CD4-positive, alpha-beta T cell treated with Interleukin-15 for 1 hour (primary cell): ENCODE measurements at regions not wholly inside any gene's neighbourhood (a gene's known extent, or its start where the extent isn't known, plus 50 kb on each side); places are given as distances from the start of the nearest gene placed in this dataset.

Source experiments
- DNase-seq: peaks from one replicate; pipeline ENCODE4 v3.0.0-alpha.2; 2020

DNA sequence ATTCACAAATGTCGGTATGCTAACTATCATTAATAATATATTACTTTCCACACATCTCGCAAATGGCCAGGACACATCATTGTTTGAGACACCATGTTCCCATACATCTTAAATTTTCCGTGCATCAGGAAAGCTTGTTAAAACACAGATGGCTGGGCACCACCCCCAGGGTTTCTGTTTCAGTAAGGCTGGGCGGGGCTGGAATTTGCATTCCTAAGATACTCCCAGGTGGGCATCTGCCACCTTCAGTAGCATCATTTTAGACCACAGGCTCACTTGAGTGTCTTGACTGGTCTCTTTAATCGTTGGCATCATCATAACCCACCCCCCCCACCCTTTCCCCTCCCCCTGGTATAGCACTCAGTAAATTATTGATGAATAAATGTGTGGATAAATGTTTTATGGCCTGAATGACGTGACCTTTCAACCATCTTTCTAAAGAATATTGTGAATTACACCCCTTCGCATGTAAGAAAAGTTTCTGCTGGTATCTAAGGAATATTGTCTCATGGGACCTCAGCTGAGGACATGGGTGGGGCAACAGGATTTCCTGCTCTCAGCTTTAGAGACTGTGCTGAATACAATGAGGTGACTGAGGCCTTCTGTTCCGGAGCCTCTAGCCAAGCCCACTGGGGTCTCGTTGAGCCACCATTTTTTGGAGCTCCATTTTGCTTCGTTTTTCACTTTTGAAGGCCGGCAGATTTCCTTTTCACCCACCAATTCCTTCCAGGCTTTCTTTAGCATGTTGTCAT is 124.1 kb upstream of the NEDD9 start:
- no peak for DNase-seq

DNA sequence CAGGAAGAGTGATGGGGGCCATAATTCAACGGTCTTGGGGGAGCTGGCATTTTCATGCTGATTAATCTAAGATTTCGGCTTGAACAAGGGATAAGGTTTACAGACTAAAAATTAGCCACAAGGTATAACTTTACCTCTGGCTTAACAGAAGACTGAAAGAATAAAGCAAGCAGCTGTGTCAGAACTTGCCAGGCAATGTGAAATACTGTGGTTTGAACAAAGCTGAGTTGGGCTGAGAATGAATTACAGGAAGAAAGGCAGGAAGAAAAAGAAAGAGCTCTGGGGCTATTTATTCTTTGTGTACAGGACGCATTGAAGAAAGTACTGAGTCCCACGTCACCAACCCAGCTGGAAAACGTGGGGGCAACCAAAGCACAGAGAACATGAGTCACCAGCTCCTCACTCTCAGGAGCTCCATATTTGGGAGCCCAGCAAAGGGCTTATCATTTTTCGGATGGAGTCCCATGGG is 121.5 kb upstream of the NEDD9 start:
- peak; percentile 50 for DNase-seq

DNA sequence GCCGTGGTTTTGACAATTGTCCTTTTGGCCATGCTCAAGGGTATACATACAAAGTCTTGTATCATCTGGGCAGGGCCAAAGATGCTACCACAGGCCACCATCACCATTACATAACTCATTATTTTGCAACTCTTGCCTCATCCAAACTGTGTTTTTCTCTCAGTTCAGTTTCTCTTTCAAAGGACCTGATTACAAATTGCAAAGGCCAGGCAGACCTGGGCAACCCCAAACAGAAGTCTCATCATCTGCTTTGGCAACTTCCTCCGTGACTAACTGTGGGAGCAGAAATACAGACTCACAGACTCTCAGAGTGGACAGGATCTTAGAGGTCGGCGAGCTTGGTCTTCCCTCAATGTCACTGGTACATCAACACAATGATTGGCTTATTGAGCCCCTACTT is 117.8 kb upstream of the NEDD9 start:
- DNase-seq = peak; percentile 80

DNA sequence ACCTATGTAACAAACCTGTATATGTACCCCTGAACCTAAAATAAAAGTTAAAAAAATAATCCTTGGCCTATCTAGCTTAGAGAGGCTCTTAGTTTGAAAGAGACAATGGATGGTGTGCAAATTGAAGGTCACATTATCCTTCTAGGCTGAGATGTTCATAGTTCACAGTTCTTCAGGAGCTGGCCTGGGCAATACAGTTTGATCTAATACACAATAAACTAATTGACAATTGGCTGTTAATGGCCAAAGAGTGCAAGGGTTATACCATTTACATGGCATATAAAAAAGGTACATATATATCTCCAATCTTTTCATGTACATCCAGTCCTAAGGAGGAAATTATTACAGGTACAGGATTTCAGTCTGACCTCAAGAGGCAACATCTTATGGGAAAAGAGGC is 117.4 kb upstream of the NEDD9 start:
- no peak for DNase-seq

DNA sequence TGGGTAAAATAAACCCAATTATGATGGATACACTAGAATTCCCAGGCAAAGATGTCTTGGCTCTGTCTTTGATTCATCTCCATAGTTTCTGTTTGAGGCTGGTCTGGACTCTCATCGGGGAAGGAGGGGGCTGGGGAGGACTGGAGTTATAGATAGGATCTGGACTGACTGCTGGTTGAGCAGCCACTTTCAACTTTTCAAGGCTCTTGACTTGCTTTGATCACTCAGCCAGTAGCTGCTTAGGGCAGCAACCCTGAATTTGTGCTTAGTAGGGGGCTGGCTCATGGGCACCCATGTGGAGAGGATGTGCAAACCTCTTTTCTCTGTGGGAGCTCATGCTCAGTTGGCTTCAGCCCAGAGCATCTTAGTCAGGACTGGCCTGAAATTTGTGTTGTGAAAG is 114.0 kb upstream of the NEDD9 start:
- no peak for DNase-seq

DNA sequence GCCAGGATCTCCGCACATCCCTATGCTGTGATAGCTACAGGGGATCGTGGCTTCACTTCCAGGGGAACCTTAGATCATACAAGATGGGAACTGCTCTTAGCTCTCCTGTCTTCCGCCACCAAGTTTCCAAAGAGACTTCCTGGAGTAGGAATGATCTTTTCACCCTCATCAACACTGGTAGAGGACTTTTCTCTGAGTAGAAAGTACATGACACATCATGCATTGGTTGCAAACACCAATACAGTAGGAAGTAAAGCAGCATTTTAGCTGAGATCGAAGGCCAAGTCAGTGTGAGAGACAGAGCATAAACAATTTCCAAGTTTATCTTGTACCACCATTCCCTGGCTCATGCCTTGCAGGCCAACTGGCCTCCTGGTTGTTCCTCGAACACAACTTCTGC is 113.1 kb upstream of the NEDD9 start:
- DNase-seq = no peak

DNA sequence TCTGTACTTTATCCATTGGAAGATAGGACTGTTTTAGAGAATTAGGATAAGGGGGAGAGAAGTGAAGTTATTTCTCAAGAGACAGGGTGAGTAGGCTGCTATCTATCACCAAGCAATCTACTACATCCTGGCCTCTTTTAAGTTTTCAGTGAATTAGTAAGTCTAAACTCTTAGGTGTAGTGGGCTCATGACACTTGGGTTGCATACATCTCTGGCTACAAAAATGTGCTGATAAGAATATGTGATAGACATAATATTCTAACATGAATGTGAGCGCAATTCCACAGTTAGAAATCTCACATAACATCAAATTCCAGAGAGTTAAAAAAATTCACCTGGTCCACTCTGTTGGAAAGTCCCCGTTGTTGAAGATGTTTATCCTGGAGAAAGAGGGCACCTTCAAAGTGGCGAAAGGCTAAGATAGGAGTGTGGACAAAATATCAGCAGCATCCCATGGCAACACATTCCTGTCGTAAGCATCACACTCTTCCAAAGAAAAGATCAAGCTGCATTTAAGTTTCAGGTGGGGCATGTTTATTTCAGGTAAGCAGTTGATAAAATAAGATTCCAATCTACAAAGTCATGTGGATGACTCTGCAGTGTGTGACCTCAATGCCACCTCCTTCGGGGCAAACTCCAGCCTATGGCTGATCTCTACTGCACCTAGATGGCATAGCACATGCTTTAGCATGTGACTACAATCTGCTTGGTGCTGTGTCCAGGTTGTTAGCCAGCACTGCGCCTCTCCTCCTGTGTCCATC is 111.7 kb upstream of the NEDD9 start:
- DNase-seq = no peak

DNA sequence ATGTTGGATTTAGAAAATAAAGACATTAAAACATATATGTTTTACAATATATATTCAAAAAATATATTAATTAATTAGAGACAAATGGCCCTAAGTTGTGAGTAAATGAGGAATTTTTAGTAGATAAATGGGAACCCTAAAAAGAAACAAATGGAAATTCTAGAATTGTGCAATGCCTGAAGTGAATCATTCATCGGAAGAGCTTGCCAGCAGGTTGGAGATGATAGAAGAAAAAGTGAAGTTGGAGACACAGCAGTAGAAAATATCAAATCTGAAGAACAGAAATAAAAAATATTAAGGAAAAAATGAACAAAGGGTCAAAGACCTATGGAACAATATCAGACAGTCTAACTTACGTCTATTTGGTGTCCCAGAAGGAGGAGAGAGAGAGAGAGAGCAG is 109.4 kb upstream of the NEDD9 start:
- no peak for DNase-seq

DNA sequence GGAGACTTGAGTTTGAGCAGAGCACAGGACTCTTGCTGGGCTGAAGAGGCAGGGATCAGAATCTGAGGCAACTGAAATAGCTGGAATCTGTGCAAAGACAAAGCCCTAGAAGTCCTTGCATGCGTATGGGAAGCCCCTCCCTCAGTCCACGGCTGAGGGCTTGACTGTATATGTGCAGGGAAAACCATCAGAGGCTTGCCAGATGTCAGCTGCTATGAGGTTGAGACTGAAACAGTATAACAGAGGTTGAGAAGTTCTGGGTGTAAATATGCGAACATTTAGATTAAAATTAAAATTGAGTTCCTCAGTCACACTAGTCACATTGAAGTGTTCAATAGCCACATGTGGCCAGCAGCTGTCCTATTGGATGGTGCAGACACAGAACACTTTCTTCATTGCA is 108.8 kb upstream of the NEDD9 start:
- no peak for DNase-seq

DNA sequence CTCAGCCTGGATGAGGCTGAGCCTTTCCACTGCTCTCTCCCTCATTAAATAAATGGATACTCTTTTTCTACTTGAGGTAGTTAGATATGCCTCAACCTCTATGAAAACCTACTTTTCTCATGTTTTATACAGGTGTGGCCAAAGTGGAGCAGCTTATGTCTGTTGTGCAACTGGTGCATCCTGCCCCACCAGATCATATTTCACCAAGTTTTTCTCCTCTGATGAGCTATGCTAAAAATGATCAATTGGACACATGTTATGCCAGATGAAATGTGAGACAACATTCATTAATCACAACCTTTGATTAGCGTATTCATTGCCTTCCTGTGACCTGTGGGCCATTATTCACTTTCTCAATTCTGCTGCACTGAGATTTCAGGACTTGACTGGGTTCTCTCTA is 106.9 kb upstream of the NEDD9 start:
- no peak for DNase-seq

DNA sequence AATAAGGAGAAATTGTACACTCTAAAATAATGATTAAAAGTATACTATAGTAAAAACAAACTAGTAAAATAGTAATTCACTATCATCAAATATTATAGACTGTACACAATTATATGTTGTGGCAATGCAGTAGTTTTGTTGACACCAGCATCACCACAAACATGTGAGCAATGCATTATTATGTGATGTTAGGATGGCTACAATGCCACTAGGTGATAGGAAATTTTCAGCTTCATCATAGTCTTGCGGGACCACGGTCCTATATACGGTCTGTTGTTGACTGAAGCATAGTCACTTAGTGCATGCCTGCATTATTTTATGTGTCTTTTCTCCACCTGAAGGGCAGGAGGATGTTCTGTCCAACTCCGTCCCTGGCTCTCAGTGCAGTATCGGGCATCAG is 104.8 kb upstream of the NEDD9 start:
- DNase-seq = no peak

DNA sequence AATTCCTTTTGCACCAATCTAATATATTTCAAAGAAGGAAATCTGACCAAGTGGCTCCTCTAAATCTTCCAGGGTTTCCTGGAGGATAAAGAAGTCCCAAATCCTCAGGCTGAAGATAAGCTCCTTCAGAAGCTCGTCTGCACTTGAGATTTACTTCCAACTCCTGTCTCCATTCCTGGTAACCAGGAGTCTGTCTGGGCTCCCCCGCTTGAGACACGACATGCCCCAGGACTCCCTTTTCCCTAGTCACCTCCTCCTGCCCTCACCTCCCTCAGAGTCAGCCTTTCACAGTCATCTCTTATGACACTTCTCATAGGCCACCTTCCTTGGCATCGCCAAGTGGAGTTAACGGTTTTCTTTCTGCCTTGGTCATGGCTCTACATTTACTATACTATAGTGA is 103.4 kb upstream of the NEDD9 start:
- DNase-seq = no peak

DNA sequence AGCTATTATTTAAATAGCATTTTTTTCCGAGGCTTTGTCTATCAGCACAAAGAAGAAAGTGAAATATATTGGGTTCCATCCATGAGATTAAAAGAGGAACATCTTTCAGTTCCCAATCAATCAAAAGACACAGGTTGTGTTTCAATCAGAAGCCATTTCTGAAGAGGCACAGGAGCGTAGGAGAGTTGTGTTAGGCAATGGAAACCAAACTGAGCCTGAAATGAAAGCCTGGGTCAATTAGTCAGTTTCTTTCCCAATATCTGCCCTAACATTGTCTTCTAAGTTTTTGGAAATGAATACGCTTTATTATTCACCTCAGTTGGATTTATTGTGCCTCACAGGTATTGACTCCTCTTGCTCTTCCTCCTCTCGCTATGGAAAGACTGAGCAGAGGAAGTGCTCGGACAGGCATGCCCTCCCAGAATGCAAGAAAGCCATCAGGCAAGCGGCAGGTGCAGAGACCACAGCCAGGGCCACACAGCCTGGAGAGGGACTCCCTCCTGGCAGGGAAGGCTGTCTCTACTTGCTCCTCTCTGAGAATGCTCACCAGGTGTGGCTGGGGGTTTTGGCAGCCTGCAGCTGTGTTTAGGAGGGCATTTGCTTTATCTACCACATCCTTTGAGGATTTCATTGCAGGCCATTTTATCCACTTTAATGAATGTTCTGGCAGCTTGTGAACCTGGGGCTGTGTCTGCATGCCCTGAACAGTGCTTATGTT is 100.8 kb upstream of the NEDD9 start:
- DNase-seq = no peak

DNA sequence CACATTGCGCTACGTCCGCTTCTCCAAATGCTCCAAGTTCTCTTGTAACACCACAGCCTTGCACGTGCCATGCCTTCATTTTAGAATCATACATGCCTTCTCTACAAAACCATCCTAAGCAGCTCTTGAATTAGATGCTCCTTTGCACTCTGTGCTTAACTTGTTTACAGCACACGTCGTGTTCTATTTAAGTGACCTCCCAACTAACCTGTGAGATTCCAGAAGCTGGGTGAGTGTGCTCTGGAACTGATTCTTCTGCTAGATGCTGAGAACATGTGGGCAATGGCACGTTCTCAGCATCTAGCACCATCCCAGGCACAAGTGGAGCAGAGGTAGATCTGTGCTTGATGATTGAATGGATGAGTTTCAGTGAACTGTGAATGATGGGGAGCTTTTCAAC is 100.0 kb upstream of the NEDD9 start:
- DNase-seq = no peak

DNA sequence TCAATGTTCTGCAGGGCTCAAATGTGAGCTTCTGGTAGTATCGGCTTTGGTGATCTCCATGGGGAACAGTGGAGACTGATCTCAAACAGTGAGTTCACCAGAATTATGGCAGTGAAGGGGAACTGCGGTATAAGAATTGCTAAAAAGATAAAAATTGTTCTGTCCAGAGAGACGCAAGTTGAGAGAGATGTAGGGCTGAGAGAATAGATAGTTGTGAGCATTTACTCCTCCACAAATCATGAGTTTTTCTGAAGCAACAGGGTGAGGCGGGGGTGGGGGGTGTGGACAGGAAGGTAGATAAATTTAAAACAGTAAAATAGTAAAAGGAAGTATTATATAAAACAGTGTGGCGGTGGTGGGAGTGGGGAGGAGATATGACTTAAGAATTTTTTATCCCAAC is 98.6 kb upstream of the NEDD9 start:
- DNase-seq = no peak

DNA sequence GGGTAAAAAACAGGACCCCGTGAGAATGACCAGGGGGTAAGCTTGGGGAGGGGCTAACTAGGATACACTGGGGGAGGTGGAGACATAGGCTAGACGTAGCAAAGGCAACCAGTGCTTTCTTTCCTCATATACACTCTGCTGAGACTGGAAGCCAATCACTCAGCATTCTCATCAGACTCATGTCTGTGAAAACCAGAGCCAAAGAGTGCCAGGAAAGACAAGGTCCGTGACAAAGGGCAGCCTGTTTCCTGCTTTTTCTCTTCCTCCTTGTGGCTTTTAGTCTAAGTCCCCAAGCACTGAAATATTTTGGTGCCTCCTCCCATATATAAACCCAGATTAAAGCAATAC is 97.9 kb upstream of the NEDD9 start:
- DNase-seq = peak; percentile 29

DNA sequence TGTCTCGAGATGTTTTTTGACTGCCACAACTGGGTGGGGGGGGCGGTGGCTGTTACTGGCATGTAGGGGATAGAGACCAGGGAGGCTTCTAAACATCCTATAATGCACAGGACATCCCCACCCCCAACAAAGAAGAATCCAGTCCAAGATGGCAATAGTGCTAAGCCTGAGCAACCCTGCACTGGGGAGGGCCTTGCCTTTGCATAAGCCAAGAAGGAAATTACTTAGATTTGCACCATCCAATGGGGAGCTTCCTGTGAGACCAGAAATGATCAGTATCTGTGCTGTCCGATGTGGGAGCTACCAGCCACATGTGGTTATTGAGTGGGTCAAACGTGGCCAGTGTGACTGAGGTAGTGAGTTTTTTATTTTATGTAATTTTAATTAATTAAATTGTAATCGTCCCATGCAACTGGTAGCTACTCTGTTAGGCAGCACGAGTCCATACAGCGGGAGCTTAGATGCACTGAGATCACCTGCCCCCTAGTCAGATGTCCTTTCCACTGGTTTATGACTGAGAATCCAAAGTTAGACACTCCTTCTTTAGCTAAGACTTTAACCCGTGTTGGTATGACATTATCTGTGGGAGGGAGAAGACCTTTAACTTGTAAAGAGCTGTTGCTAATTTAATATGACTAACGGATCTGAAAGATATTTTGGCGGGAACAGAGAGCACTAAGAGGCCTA is 97.4 kb upstream of the NEDD9 start:
- DNase-seq = no peak

DNA sequence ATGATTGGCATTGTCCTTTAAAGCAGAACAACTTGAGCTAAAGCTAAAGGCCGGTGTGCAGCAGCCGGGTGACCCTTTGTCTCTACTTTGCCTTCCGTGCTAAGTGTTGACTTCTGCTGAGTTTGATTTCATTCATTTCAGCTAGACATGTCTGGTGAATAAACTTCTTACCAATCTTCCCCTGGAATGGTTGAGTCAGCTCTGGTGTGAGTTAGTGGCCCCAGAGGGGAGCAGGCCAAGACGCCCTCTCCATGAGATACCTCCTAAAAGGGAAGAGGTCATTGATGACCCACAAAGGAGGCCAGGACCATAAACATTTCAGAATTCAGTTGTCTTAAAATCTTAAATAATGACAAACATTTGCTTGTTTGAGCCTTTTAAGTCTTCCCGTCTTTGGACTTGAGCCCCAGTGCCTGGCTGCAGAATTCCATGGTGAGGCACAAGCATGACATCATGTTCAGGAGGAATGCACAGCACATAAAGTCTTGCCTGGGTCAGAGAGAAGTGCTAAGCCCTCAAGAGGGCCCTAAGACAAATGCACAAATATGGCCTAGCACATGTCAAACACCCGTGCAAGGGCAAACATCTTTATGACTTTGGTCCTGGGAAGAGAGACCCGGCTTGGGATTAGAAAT is 96.3 kb upstream of the NEDD9 start:
- DNase-seq = no peak

DNA sequence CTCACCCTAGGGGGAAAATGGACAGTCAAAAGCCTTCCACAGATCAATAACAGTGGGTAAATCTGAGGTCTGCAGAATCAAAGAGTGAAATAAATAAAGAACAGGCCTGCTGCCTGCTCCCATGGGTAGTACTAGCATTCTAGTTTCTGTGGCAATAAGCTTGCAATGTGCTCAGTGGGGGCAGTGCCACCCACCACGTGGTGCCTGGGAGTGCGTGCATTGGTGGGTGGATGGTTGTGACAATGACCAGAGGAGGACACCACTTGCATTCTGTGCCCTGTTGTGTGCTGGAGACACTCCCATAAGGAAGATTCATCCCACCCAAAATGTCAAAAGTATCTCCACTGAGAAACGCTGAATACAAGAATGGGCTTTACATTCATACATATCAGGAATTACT is 95.5 kb upstream of the NEDD9 start:
- no peak for DNase-seq

DNA sequence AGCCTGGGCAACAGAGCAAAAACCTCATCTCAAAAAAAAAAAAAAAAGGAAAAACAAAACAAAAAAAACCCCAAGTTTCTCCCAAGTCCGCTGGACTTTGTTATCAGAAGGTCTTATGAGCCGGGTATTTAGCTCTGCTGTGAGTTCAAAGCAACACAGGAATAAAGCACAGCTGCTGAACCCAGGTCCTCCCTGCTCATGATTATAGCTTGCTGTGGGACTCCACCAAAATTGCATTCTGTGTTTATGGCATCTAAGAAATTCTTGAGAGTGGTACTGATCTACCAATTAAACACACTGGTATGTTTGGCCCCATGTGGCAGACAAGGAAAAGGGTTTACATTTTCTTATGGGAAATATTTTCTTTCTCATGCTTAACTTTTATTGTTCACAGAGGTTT is 93.6 kb upstream of the NEDD9 start:
- no peak for DNase-seq

DNA sequence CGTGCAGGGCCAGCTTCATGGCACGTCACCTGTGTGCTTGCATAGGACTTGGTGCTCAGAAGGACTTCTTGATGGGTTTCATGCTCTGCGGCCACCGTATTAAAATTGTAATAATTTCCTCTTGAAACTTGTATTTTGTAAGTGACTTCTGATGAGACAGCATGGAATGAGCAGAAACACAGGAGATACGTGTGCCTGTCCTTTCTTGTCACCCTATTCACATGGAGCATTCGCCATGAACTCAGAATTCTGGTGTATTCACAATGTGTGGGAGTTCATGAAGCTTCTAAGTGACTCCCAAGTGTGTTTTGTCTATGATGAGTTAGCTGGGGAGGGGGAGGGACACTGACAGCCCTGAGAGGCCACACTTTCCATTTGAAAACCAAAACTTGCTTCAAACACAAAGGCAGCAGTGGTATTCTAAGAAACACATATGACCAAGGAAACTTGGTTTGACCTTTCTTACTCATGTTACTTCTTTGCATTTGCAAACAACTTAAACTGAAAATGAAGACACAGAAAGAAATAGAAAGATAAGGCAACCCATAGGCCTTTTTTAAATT is 92.1 kb upstream of the NEDD9 start:
- DNase-seq = no peak

DNA sequence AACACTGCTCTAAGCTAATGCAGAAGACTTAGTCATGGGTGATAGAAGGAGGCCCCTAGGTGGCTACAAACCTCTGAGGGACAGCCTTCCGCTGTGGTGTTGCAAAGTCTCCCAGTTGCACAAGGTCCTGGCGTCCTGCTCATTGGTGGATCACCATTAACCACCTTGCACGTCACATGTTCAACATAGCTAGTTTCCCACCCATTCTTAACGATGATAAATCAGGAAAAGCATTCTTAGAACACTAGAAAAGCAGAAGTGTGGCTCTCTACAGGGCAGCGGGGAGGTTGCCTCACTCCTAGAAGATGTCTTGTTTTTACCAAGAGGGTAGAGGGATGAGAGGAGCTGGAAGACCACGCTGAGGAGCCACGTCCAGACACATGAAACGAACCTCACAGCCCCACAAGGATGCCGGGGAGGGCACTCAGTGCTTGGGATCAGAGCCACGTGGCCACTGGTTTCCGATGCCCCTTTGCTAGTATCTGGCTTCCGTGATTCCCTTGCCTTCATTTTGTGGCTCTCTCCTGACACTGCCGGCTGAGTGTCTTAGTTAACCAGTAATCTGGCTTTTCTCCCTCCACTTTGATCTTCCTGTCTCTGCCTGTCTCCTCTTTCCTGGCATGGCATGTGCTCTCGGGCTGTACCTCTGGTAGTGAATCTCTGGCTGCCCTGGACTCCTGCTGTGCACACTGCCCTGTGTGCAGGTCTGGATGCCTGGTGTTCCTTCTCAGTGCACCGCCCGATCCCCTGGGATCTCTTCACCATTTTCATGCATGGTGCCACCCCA is 91.4 kb upstream of the NEDD9 start:
- DNase-seq = peak; percentile 84
